Brain microvascular endothelial cell (primary cell): ENCODE measurements at regions not wholly inside any gene's neighbourhood (a gene's known extent, or its start where the extent isn't known, plus 50 kb on each side); places are given as distances from the start of the nearest gene placed in this dataset.
A peak's percentile ranks its signal among the peaks of the same experiment; 100 is the strongest.

ENCODE experiments used
- DNase-seq: peaks from one replicate; pipeline ENCODE4 v3.0.0-alpha.2; 2020
- H3K27ac ChIP-seq: fragments of 250-450 bp; sonication (Bioruptor Pico); 2 replicates; pipeline ENCODE4 v1.5.1; 2020; ENCODE audit warnings: mild to moderate bottlenecking, moderate library complexity
- H3K27me3 ChIP-seq: fragments of 250-450 bp; sonication (Bioruptor Pico); replicated peaks from 2 replicates; pipeline ENCODE4 v1.5.1; 2020; ENCODE audit warnings: mild to moderate bottlenecking
- H3K36me3 ChIP-seq: fragments of 250-450 bp; sonication (Bioruptor Pico); replicated peaks from 2 replicates; pipeline ENCODE4 v1.5.1; 2020; ENCODE audit warnings: mild to moderate bottlenecking
- H3K4me3 ChIP-seq: 2 replicates; pipeline ENCODE4 v1.5.1; 2011; ENCODE audit warnings: low read depth, mild to moderate bottlenecking, control low read depth, low read length, moderate library complexity
- in situ Hi-C: cut with HindIII; loops from 2 replicates; pipeline ENCODE4 v1.10.0; 2017; ENCODE audit warnings: low sequenced_read_pairs, low pct_ligation_motif_present
- TF ChIP-seq, protein P1 (sequence below): IDR thresholded peaks from 2 replicates; pipeline ENCODE4 v1.5.1; 2011; ENCODE audit warnings: low read depth, mild to moderate bottlenecking, moderate library complexity, low read length, control low read depth, inconsistent platforms; ENCODE audit errors: missing control alignments

DNA sequence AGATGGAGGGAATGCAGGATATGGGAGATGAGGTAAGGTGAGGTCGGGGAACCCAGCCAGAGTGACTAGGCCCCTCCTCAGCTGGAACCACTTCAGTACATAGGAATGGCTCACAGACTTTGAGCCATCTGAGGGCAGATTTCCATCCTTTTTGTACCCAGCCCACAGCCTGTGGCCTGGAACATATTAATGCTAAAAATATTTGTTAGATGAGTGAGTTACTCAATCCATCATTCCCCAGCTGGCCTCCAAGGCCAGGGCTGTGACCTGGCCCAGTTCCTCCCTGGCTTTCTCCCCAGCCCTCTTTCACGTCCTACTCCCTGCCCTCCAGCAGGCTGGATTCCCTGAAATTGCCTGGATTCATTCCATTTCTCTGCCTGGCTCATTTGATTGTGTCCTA lies 57.2 kb upstream of the PRDM11 start:
- peak; percentile 50 for DNase-seq
- TF ChIP-seq, protein P1, sequence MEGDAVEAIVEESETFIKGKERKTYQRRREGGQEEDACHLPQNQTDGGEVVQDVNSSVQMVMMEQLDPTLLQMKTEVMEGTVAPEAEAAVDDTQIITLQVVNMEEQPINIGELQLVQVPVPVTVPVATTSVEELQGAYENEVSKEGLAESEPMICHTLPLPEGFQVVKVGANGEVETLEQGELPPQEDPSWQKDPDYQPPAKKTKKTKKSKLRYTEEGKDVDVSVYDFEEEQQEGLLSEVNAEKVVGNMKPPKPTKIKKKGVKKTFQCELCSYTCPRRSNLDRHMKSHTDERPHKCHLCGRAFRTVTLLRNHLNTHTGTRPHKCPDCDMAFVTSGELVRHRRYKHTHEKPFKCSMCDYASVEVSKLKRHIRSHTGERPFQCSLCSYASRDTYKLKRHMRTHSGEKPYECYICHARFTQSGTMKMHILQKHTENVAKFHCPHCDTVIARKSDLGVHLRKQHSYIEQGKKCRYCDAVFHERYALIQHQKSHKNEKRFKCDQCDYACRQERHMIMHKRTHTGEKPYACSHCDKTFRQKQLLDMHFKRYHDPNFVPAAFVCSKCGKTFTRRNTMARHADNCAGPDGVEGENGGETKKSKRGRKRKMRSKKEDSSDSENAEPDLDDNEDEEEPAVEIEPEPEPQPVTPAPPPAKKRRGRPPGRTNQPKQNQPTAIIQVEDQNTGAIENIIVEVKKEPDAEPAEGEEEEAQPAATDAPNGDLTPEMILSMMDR = no peak
- Histone ChIP-seq H3K27ac (no peak overlapping the region), H3K27me3 (no peaks in the 10 kb centered on the region), H3K36me3 (no peaks in the 10 kb centered on the region), H3K4me3 (no peak overlapping the region)
- in situ Hi-C loops = no loop called here

DNA sequence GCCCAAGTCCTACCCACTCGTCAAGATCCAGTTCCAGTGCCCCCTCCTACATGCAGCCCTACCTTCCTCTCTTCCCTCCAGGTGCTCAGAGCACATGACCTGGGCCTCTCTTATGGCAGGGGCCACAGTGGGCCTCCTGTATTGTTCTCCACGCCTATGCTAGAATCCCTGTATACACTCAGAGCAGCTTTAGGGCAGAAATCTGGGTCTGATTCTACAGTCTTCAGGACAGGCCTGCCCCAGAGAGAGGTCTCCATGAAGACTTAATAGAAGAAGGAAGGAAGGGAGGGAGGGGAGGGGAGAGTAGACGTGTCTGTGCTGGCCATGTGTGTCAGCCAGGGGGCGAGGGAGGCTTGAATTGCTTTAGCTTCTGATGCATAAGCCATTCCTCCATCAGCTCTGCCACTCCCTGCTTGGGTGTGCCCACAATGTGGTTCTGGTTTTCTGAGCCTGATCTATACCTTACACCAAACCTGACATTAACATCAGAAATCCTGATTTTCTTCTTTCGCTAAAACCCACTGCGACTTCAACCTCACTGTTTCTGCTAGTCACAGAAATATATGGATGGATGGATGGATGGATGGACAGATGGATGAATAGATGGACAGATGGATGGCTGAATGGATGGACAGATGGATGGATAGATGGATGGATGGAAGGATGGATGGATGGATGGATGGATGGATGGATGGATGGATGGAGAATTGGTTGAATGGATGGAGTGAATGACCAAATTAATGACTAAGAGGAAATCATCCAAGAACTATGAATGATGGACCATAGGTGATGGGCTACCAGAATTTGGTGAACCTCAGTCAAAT lies 56.6 kb upstream of the PRDM11 start:
- Histone ChIP-seq H3K36me3 (no peaks in the 10 kb centered on the region), H3K27ac (no peak overlapping the region), H3K27me3 (no peaks in the 10 kb centered on the region), H3K4me3 (no peak overlapping the region)
- DNase-seq = peak; percentile 25
- in situ Hi-C loops = loop anchor here (10.0 kb wide), 1 partner anchor 155 kb away; no protein-coding TSS in a partner anchor
- TF ChIP-seq, protein P1 = peak; percentile 52

DNA sequence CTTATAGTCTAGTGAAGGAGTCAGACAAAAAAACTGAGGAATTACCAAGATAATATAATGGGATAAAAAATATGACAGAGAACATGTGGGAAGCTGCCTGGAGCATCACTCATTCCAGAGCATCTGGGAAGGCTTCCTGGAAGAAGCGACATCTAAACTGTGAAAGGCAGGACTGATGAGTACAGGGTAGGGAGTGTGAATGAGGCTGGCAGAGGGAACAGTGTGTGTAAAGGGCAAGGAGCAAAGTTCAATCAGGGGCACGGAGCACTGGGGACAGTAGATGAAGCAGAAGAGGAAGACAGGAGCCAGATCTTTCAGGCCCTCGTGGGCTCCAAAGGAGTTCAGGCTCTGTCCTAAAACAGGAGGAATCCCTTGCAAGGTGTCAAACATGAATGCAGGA lies 55.8 kb upstream of the PRDM11 start:
- no peak overlapping the region for H3K27ac ChIP-seq
- H3K27me3 ChIP-seq = peaks cover 3% of the 10 kb centered on the region
- in situ Hi-C loops = loop anchor here (10.0 kb wide), 1 partner anchor 156 kb away; no protein-coding TSS in a partner anchor
- TF ChIP-seq, protein P1 = no peak
- DNase-seq = no peak
- no peaks in the 10 kb centered on the region for H3K36me3 ChIP-seq
- no peak overlapping the region for H3K4me3 ChIP-seq

DNA sequence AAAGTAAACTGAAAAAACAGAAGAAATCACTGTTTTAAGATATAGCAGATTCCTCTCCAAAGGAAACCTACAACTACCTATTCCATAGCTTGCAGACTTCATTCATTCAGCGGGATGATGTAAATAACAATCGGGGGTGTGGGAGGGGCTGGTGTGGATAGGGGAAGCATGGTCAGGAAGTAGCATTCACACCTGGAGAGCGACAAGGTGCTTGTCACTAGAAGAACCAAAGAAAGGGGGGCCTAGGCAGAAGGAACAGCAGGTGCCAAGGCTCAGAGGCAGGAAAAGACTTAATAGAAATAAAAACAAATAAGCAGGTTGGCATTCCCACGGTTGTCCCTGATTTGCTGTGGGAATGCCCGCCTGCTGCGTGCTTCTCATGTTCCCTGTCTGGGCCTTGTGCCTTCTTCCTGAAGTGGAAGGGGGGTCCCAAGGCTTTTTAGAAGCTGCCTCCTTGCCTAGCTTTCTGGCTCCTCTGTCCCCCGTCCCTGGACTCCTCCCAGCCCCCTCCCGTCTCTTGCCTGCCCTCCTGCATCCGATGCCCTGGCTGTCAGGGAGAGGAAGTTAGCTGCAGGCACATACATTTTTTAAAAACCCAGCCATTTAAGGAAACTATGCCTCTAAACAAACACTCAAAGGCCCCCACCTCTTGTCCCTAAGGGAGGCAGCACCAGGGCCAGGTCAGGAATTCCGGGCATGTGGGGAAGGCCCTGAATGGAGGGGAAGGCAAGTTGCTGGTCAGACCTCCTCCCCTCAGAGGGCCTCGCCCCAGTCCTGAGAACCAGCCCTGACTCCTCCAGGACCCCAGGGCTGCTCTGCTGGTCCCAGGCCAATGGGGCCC lies 54.7 kb upstream of the PRDM11 start:
- H3K36me3 ChIP-seq = no peaks in the 10 kb centered on the region
- in situ Hi-C loops = loop anchor here (10.0 kb wide), 1 partner anchor 157 kb away; no protein-coding TSS in a partner anchor
- TF ChIP-seq, protein P1 = no peak
- no peak for DNase-seq
- H3K27me3 ChIP-seq = peaks cover 13% of the 10 kb centered on the region
- H3K27ac ChIP-seq = no peak overlapping the region
- no peak overlapping the region for H3K4me3 ChIP-seq

DNA sequence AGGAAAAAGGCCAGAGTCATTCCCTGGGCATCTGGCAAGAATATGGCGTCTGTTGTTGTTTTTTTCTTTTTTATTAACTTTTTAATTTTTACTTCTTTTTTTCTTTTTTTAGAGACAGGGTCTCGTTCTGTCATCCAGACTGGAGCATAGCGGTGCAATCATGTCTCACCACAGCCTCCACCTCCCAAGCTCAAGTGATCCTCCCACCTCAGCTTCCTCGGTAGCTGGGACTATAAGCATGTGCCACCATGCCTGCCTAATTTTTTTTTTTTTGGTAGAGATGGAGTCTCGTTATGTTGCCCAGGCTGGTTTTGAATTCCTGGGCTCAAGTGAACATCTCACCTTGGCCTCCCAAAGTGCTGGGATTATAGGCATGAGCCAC lies 54.0 kb upstream of the PRDM11 start:
- TF ChIP-seq, protein P1 = no peak
- Histone ChIP-seq H3K27ac (no peak overlapping the region), H3K4me3 (no peak overlapping the region), H3K36me3 (no peaks in the 10 kb centered on the region), H3K27me3 (peaks cover 15% of the 10 kb centered on the region)
- in situ Hi-C loops = loop anchor here (10.0 kb wide), 1 partner anchor 158 kb away; no protein-coding TSS in a partner anchor
- DNase-seq = no peak
